Left lung (tissue), 4 donors: ENCODE measurements at regions not wholly inside any gene's neighbourhood (a gene's known extent, or its start where the extent isn't known, plus 50 kb on each side); places are given as distances from the start of the nearest gene placed in this dataset.

Source experiments
- ATAC-seq: fragments of 200-7000 bp; cut with Tn5 transposase; one replicate; pipeline ENCODE4 v1.9.1; 2020; ENCODE audit warnings: moderate library complexity
- DNase-seq, 4 donors: peaks; one replicate each; pipeline ENCODE4 v3.0.0-alpha.2; 2013 to 2020
- H3K27ac ChIP-seq, 2 donors: fragments of 200-600 bp; sonication (generic) in 1 of 2; one replicate each; pipeline versions ENCODE4 v1.5.0 to v1.8.0; 2020 to 2021
- H3K27me3 ChIP-seq, 2 donors: fragments of 200-600 bp; sonication (generic) in 1 of 2; one replicate each; pipeline versions ENCODE4 v1.5.0 to v1.8.0; 2020 to 2021
- H3K36me3 ChIP-seq, 2 donors: fragments of 200-600 bp; sonication (generic) in 1 of 2; one replicate each; pipeline versions ENCODE4 v1.5.0 to v1.8.0; 2020 to 2021
- H3K4me1 ChIP-seq, 2 donors: fragments of 200-600 bp; one replicate each; pipeline ENCODE4 v1.8.0; 2021
- H3K4me3 ChIP-seq, 2 donors: fragments of 200-600 bp; sonication (generic) in 1 of 2; one replicate each; pipeline versions ENCODE4 v1.5.0 to v1.8.0; 2020 to 2021; ENCODE audit warnings: mild to moderate bottlenecking in 1 of 2
- H3K9me3 ChIP-seq, 2 donors: fragments of 200-600 bp; sonication (generic) in 1 of 2; one replicate each; pipeline versions ENCODE4 v1.5.0 to v1.8.0; 2020 to 2021
- intact Hi-C, 2 donors: fragments of 100-400 bp; cut with DNase I; formaldehyde crosslinking; loops; one replicate each; pipeline versions ENCODE4 v1.11.2 to v1.14.2; 2022
- TF ChIP-seq, protein P1 (sequence below), 2 donors: fragments of 200-600 bp; sonication (generic) in 1 of 2; IDR thresholded peaks; one replicate each; pipeline versions ENCODE4 v1.5.0 to v1.8.0; 2021; ENCODE audit warnings: antibody characterized with exemption in 2 of 2
- donor health status: DM: no; HTN: yes; CAD: no.
- donor health status: DM: no; HTN: no; CAD: no.

DNA sequence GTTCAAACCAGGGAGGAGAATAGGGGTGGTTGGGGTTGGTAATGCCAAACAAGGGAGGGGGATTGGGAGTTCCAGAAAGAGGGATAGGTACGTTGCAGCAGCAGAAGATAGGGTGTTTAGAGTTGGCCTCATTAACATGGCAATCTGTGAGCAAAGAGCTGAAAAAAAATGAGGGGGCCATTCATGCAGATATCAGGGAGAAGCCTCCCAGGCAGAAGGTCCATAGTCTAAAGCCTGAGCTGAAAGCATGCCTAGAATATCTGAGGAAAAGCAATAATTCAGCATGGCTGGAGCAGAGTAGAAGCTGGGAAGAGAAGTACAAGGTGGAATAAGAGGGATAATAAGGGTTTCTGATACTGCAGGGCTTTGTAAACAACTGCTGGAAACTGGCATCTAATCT is 550.9 kb upstream of the LCORL start:
- no peak overlapping the region for H3K27ac ChIP-seq
- intact Hi-C loops: no loop called here
- H3K27me3 ChIP-seq: no peaks in the 10 kb centered on the region
- no peaks in the 10 kb centered on the region for H3K4me1 ChIP-seq
- H3K9me3 ChIP-seq: no peaks in the 10 kb centered on the region
- ATAC-seq: no peak
- H3K36me3 ChIP-seq: no peaks in the 10 kb centered on the region
- DNase-seq: no peak
- H3K4me3 ChIP-seq: no peak overlapping the region
- TF ChIP-seq, protein P1, sequence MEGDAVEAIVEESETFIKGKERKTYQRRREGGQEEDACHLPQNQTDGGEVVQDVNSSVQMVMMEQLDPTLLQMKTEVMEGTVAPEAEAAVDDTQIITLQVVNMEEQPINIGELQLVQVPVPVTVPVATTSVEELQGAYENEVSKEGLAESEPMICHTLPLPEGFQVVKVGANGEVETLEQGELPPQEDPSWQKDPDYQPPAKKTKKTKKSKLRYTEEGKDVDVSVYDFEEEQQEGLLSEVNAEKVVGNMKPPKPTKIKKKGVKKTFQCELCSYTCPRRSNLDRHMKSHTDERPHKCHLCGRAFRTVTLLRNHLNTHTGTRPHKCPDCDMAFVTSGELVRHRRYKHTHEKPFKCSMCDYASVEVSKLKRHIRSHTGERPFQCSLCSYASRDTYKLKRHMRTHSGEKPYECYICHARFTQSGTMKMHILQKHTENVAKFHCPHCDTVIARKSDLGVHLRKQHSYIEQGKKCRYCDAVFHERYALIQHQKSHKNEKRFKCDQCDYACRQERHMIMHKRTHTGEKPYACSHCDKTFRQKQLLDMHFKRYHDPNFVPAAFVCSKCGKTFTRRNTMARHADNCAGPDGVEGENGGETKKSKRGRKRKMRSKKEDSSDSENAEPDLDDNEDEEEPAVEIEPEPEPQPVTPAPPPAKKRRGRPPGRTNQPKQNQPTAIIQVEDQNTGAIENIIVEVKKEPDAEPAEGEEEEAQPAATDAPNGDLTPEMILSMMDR (IDR thresholded peaks at IDR 0.05): no peak

DNA sequence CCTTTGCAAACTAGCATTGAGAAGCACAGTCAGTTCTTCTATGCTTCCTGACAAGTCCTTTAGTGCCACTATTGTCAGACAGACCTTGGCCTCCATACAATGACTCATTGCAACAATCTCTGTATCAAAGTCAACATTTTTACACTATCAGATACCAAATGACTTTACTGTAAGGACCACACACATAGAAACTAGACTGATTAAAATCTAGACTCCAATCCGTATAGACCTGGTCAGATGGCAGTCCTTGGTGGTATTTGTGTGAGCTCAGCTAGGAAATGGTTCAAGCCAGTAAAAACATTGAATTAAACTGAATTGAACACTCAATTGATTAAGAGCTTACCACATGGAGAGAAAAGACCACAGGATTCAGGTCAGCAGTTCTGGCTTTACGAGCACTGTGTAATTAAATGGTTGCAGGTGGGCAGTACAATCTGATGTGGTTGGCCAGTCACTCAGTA is 549.8 kb upstream of the LCORL start:
- ATAC-seq: no peak
- Histone ChIP-seq H3K27ac (no peak overlapping the region), H3K9me3 (no peaks in the 10 kb centered on the region), H3K36me3 (no peaks in the 10 kb centered on the region), H3K4me3 (no peak overlapping the region), H3K4me1 (no peaks in the 10 kb centered on the region), H3K27me3 (no peaks in the 10 kb centered on the region)
- no peak for DNase-seq
- intact Hi-C loops: no loop called here
- TF ChIP-seq, protein P1 (IDR thresholded peaks at IDR 0.05): no peak

DNA sequence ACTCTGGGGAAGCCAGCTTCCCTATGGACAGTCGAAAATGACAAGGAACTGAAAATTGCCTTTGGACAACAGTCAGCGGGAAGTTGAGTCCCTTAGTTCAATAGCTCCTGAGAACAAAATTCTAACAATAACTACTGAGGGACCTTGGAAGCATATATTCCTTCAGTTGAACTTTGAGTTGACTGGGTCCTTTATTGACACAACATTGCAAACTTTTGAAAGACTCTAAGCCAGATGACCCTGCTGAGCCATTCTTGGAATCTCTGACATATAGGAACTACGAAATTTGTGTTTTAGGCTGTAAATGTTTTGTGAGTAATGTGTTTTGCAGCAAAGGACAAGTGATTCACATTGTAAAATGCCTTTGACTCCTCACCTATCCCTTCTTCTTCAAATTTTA is 548.8 kb upstream of the LCORL start:
- ATAC-seq: no peak
- Histone ChIP-seq H3K27me3 (no peaks in the 10 kb centered on the region), H3K4me1 (no peaks in the 10 kb centered on the region), H3K36me3 (no peaks in the 10 kb centered on the region), H3K4me3 (no peak overlapping the region), H3K9me3 (no peaks in the 10 kb centered on the region), H3K27ac (no peak overlapping the region)
- TF ChIP-seq, protein P1 (IDR thresholded peaks at IDR 0.05): no peak
- intact Hi-C loops: no loop called here
- no peak for DNase-seq

DNA sequence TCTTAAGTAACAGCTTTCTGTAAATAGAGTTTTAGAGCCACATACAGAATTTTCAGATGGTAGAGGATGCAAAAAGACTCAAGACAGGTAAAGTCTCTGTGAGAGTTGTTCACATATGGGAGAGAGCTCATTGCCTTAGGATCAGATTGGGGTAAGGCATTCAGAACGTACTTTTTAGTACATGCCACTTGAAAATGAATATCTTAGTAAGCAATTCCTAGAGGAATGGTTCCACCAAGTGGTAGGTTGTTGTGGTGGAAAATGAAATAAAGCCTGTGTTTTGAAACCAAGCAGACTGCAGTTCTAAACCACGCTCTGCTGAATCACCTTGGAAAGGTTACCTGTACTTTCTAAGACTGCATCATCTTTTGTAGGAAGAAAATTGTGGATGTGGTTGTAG is 547.0 kb upstream of the LCORL start:
- Histone ChIP-seq H3K4me3 (no peak overlapping the region), H3K27ac (no peak overlapping the region), H3K9me3 (peaks cover 0 to 3% of the 10 kb centered on the region in 2 donors), H3K36me3 (no peaks in the 10 kb centered on the region), H3K27me3 (no peaks in the 10 kb centered on the region), H3K4me1 (no peaks in the 10 kb centered on the region)
- DNase-seq (peak in 2 of 4 donors; percentile 1 to 13), ATAC-seq (peak; percentile 50)
- intact Hi-C loops: no loop called here
- TF ChIP-seq, protein P1 (IDR thresholded peaks at IDR 0.05): no peak

DNA sequence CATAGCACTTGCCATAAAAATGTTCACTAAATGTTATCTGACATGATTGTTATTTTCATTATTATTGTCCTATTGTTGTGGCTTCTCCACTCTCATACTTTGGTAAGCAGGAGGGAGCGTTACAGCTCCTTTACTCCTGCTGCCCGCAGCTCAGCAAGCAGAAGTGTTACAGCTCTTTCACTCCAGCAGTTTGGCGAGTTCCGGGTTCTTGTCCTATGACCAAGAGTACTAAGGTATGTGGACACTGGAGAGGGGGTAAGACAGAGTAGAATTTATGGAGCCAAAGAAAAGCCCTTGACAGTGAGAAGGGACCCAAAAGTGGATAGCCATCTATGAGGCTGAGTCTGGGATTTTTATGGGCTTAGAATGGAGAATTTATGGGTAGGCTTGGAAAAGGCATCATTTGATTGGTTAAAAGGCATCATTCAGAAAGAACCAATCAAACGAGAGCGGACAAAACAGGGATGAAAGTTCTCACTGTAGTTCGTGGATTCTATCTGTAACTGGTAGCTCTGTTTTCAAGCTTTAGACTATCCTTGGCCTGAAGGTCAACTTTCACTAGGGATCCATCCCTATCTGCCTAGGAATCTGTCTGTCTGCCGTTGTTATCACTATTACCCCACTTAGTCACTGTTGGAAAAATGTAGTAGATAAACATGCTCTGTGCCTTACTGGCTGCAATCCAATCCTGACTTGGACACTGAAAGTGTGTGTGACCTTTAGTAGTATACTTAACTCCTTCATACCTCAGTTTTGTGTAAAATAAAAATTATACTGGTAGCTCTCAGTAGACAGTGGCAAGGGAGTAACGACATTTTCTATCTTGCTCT is 545.6 kb upstream of the LCORL start:
- no peak for DNase-seq
- intact Hi-C loops: no loop called here
- Histone ChIP-seq H3K9me3 (peaks cover 0 to 4% of the 10 kb centered on the region in 2 donors), H3K27me3 (no peaks in the 10 kb centered on the region), H3K4me1 (no peaks in the 10 kb centered on the region), H3K36me3 (no peaks in the 10 kb centered on the region), H3K4me3 (no peak overlapping the region), H3K27ac (no peak overlapping the region)
- no peak for ATAC-seq
- TF ChIP-seq, protein P1 (IDR thresholded peaks at IDR 0.05): no peak
